GM18526 (cell line): ENCODE measurements at regions not wholly inside any gene's neighbourhood (a gene's known extent, or its start where the extent isn't known, plus 50 kb on each side); places are given as distances from the start of the nearest gene placed in this dataset.

ENCODE experiments used
- POLR2A ChIP-seq: IDR thresholded peaks from 3 replicates; pipeline ENCODE4 v1.6.1; 2011; ENCODE audit not compliant: insufficient read length; ENCODE audit errors: extremely low read depth

- no peak for TF ChIP-seq POLR2A
Measured at GRCh38 chrX:115958687-115959359, 211.7 kb upstream of the AGTR2 start.

DNA sequence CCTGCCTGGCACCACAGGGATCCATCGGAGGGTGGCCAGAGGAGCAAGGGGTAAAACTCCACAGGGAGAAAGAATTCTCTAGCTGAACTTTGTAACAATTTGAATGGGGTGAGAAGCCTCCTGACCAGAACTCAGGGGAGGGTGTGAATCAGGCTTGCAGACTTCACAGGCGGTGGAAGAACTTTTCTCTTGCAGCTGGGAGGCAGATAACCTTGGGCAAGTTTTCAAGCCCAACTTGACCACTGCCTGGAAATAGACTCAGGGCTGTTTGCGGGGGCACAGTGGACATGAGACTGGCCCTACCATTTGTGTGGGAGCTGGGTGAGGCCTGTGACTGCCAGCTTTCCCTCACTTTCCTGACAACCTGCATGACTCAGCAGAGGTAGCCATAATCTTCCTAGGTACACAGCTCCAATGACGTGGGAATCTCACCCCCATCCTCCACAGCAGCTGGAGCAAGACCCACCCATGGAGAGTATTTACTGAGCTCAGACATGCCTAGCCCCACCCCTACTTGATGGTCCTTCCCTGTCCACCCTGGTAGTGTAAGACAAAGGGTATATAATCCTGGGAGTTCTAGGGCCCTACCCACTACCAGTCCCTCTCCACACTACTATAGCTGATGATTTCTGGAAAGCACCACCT is 210.0 kb upstream of the AGTR2 start:
- TF ChIP-seq POLR2A: no peak

GRCh38 chrX:115966920-115967319 is 203.6 kb upstream of the AGTR2 start:
- no peak for TF ChIP-seq POLR2A

GRCh38 chrX:115968436-115969252 is 201.9 kb upstream of the AGTR2 start:
- peak; percentile 21 for TF ChIP-seq POLR2A

DNA sequence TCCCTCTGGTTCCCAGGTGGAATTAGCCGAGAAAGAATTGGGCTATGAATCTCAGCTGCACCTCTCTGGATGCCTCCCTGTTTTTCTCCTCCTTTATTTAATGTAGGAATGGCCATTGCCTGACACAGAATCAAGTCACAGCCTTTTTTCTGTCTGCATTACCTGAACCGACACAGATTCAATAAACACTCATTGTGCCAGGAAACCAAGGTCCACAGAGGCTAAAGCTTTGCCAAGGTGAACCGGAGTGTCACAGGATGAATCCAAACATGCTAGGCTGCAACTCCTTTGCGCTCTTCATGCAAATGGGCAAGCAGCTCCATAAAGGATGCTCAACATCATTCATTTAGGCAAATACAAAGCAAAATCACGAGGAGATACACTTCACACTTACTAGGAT is 199.8 kb upstream of the AGTR2 start:
- TF ChIP-seq POLR2A: no peak

- TF ChIP-seq POLR2A: no peak
Measured at GRCh38 chrX:115972717-115973116, 197.8 kb upstream of the AGTR2 start.

GRCh38 chrX:115978068-115978467 is 192.5 kb upstream of the AGTR2 start:
- TF ChIP-seq POLR2A: no peak

DNA sequence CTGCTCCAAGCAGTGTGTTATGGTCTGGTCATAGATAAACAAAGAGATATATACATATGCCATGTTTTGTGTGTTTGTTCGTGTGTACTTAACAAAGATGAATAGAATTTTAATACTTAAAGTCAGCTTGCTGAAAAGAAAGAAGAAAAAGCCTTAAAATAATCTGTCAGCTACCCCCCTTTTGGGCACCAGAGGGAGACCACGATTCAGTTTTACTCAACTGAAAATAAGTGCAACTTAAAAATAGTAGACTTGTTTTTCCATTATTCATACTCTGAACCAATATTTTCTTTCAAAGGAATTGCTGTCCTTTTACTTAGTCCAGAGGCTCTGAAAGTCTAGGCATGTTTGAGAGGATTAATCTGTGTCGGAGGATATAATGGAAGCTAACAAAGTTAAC is 181.7 kb upstream of the AGTR2 start:
- TF ChIP-seq POLR2A: no peak

- no peak for TF ChIP-seq POLR2A
Measured at GRCh38 chrX:115989686-115990085, 180.9 kb upstream of the AGTR2 start.

DNA sequence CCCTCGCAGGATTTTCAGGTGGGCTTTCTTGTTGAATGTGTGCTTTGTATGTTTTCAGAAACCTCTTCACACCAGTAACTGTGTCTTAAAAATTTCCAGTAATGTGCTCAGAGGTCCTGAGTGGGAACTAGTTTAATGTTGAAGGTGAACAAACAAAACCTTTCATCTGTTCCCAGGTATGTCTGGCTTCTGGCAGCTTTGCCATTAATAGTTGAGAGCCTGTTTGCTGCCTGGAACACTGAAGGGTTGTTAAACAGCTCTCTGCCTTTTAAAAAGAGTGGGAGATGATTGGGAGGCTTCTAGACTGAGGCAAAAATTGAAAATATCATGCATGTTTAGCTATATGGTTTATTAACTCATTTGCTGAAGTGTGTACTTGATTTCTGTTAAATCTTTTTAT is 161.2 kb upstream of the AGTR2 start:
- TF ChIP-seq POLR2A: no peak

DNA sequence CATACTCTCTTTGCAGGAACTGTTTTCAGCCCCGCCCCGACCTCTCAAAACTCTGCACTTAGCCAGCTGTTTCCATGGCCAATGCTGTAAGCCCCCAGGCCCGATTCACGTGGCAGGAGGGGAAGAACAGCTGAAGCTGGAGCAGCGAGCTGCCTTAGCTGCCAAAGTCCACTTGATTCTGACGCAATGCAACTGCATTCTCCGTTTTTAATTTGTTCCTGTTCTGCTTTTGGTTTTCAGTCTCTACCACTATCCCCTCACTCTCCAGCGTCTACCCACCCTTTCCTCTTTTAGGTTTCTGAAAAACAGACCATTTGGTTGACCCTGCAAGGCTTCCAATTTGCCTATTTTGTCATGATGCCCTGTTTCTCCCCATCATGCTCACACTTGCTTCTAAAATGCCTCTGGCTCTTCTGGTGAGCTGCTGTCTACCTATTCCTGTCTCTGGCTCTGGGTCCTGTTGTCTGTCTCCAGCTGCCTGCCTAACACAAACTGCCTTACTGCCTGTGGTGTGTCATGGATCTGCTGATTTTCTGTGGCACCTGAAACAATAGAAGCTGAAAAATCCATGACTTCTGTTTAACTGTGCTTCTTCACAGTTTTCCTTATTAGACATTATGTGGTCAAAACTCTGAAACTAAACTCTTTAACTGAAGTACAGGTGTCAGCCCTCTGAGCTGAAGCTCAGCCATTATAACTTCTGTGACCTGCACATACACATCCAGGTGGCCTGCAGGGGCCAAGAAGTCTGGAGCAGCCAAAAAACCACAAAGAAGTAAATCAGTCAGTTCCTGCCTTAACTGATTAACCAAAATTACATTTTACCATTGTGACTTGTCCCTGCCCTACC is 160.5 kb upstream of the AGTR2 start:
- no peak for TF ChIP-seq POLR2A

DNA sequence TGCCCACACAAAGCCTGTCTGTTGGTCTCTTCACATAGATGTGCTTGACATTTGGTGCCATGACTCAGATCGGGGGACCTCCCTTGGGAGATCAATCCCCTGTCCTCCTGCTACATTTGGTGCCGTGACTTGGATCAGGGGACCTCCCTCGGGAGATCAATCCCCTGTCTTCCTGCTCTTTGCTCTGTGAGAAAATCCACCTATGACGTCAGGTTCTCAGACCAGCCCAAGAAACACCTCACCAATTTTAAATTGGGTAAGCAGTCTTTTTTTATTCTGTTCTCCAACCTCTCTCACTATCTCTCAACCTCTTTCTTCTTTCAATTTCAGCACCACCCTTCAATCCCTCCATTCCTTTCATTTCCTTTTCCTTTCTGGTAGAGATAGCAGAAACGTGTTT is 159.6 kb upstream of the AGTR2 start:
- no peak for TF ChIP-seq POLR2A

DNA sequence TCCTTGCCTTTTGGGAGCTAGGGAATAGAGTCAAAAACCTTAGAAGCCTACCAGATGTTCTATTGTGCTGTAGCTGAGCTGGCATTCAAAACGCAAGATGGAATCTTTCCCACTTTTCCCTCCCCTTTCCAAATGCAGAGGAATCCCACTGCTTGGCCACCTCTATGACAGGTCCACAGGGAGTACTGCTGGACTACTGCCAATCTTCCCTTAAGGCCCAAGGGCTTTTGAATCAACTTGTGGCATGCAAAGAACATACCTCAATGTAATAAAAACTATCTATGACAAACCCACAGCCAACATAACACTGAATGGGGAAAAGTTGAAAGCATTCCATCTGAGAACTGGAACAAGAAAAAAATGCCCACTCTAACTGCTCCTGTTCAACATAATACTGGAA is 139.2 kb upstream of the AGTR2 start:
- no peak for TF ChIP-seq POLR2A
